Thymus (tissue), 11 donors: ENCODE measurements at regions not wholly inside any gene's neighbourhood (a gene's known extent, or its start where the extent isn't known, plus 50 kb on each side); places are given as distances from the start of the nearest gene placed in this dataset.

Experiments
- DNase-seq, 9 donors: peaks; one replicate each; pipeline ENCODE4 v3.0.0-alpha.2; 2013; ENCODE audit warnings: low spot score in 9 of 9, low read depth in 6 of 9, missing footprints in 1 of 9
- H3K27ac ChIP-seq, 2 donors: one replicate each; pipeline ENCODE4 v1.5.1; 2013; ENCODE audit warnings: control low read depth in 1 of 2, low read depth in 1 of 2, low read length in 1 of 2, mild to moderate bottlenecking in 1 of 2, moderate library complexity in 1 of 2
- H3K27me3 ChIP-seq, 2 donors: one replicate each; pipeline ENCODE4 v1.5.1; 2013; ENCODE audit warnings: low read length in 1 of 2; ENCODE audit not compliant: control insufficient read depth in 2 of 2, insufficient read depth in 1 of 2
- H3K36me3 ChIP-seq, 2 donors: one replicate each; pipeline ENCODE4 v1.5.1; 2013; ENCODE audit warnings: low read length in 1 of 2, mild to moderate bottlenecking in 1 of 2, moderate library complexity in 1 of 2; ENCODE audit not compliant: control insufficient read depth in 2 of 2, insufficient read depth in 2 of 2
- H3K4me1 ChIP-seq, 2 donors: one replicate each; pipeline ENCODE4 v1.5.1; 2013; ENCODE audit warnings: low read length in 2 of 2; ENCODE audit not compliant: control insufficient read depth in 2 of 2, insufficient read depth in 2 of 2
- H3K4me3 ChIP-seq, 2 donors: one replicate each; pipeline ENCODE4 v1.5.1; 2013; ENCODE audit warnings: low read length in 2 of 2, control low read depth in 1 of 2, mild to moderate bottlenecking in 1 of 2
- H3K9me3 ChIP-seq, 2 donors: one replicate each; pipeline ENCODE4 v1.5.1; 2013; ENCODE audit warnings: low read length in 1 of 2, mild to moderate bottlenecking in 1 of 2; ENCODE audit not compliant: control insufficient read depth in 2 of 2, insufficient read depth in 1 of 2
- WGBS: extraction: QIAGEN DNeasy Blood & Tissue Kit; methylation state at CpG from one replicate; pipeline ENCODE4 v1.1.7; 2013; 5-methylcytosine and 5-hydroxymethylcytosine counted together
- donor health status: healthy.

- Histone ChIP-seq H3K36me3 (peaks cover 3 to 14% of the 10 kb centered on the region in 2 donors), H3K27me3 (no peaks in the 10 kb centered on the region), H3K9me3 (no peaks in the 10 kb centered on the region), H3K4me1 (peaks cover 9 to 42% of the 10 kb centered on the region in 2 donors), H3K27ac (no peak overlapping the region), H3K4me3 (no peak overlapping the region)
- 96% methylated on average over 8 of the region's 8 CpGs for WGBS
- no peak for DNase-seq
These were observed 237.4 kb upstream of the RGS6 start for GRCh38 chr14:71694591-71695530.

DNA sequence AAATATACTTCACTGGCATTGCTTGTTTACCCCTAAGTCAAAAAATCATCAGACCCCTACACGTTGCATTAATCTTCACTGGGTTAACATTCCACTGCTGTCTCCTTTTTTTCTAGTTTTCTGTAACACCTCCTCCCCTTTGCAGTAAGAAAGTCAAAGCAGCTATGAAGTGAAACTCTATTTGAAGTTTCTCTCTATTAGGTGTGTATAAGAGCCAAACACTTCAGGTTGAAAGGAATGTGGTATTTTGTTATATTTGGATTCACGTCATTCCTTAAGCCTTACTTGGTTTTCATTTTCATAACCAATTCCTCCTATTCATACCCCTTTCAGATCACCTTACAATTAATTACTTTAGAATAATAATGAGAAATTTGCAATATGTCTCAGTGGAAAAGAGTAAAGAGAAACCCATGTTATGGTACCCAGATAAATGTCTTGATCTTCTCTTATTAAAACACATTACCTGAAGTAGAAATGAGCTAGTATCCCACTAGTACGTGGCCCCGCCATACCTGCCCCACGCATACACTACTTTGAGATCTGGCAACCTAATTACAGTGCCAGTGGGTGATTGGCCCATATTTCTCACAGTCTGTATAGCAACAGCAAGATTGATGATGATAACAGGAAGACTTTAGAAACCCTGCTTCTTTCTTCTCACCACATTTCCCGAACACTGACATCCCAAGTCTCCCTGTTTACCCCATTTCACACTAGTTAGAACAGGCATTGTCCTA lies 236.4 kb upstream of the RGS6 start:
- WGBS: 91% methylated on average over 6 of the region's 6 CpGs

DNA sequence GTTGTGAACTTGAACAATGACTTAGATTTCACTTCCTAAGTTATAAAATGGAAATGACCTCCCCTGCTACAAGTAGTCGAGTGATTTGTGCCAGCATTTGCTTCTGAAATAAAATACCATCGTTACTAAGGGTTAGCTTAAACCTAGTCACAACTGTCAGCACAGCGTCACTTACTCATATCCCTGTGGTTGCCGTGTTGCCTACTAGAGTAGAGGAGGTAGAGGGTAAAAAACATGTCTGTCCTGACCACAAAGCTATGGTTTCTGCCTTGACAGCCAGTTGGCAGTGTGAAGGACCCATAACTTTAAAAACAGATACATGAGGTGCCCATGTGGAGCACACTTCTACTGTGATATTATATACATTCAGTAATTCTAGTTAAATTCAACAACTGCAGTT lies 234.2 kb upstream of the RGS6 start:
- Histone ChIP-seq H3K4me1 (peaks cover 5 to 32% of the 10 kb centered on the region in 2 donors), H3K27ac (no peak overlapping the region), H3K4me3 (no peak overlapping the region), H3K27me3 (no peaks in the 10 kb centered on the region), H3K36me3 (peaks cover 2 to 5% of the 10 kb centered on the region in 2 donors), H3K9me3 (no peaks in the 10 kb centered on the region)
- 89% methylated on average over 4 of the region's 4 CpGs for WGBS
- DNase-seq: peak in 1 of 9 donors; percentile 43

More for the DNA sequence above, 236.4 kb upstream of the RGS6 start:
- peaks cover 3 to 13% of the 10 kb centered on the region in 2 donors for H3K36me3 ChIP-seq
- no peaks in the 10 kb centered on the region for H3K9me3 ChIP-seq
- H3K27me3 ChIP-seq: no peaks in the 10 kb centered on the region
- no peak overlapping the region for H3K27ac ChIP-seq
- peaks cover 9 to 36% of the 10 kb centered on the region in 2 donors for H3K4me1 ChIP-seq
- no peak overlapping the region for H3K4me3 ChIP-seq
- DNase-seq: no peak

GRCh38 chr14:71698673-71699072 lies 233.6 kb upstream of the RGS6 start:
- WGBS: 96% methylated on average over 4 of the region's 4 CpGs
- no peak overlapping the region for H3K4me3 ChIP-seq
- DNase-seq: no peak
- H3K4me1 ChIP-seq: peaks cover 2 to 30% of the 10 kb centered on the region in 2 donors
- no peaks in the 10 kb centered on the region for H3K9me3 ChIP-seq
- H3K27me3 ChIP-seq: no peaks in the 10 kb centered on the region
- no peak overlapping the region for H3K27ac ChIP-seq
- H3K36me3 ChIP-seq: peaks cover 0 to 5% of the 10 kb centered on the region in 2 donors

DNA sequence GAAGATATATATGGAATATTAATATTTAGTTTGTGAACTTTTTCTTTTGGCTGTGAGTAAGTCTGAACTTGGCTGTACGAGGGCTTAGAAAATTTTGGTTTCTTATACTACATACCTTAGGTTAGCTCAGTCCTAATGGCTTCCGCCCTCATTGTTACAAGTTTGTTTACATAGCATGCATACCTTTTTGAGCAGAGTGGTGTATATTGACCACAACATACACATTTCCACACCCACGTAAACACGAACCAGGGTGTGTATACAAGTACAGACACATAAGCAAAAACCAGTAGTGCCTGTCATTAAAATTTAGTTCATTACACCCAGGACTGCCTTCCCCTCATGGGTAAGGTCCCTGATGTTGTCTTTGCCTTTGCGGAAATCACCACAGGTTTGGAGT lies 230.2 kb upstream of the RGS6 start:
- H3K36me3 ChIP-seq: peaks cover 5% of the 10 kb centered on the region in 2 donors
- H3K27ac ChIP-seq: no peak overlapping the region
- DNase-seq: no peak
- no peak overlapping the region for H3K4me3 ChIP-seq
- no peaks in the 10 kb centered on the region for H3K9me3 ChIP-seq
- 96% methylated on average over 5 of the region's 5 CpGs for WGBS
- H3K27me3 ChIP-seq: no peaks in the 10 kb centered on the region
- peaks cover 0 to 15% of the 10 kb centered on the region in 2 donors for H3K4me1 ChIP-seq

GRCh38 chr14:71702786-71703185 lies 229.4 kb upstream of the RGS6 start:
- 93% methylated on average over 2 of the region's 2 CpGs for WGBS
- Histone ChIP-seq H3K9me3 (no peaks in the 10 kb centered on the region), H3K27ac (peak overlapping the region in 1 of 2 donors; percentile 27), H3K27me3 (no peaks in the 10 kb centered on the region), H3K4me1 (peaks cover 0 to 9% of the 10 kb centered on the region in 2 donors), H3K4me3 (no peak overlapping the region), H3K36me3 (peaks cover 5% of the 10 kb centered on the region in 2 donors)
- no peak for DNase-seq

GRCh38 chr14:71703477-71703876 lies 228.8 kb upstream of the RGS6 start:
- no peak overlapping the region for H3K4me3 ChIP-seq
- peaks cover 5% of the 10 kb centered on the region in 2 donors for H3K36me3 ChIP-seq
- DNase-seq: peak in 2 of 9 donors; percentile 17 to 41
- H3K27ac ChIP-seq: peak overlapping the region in 1 of 2 donors; percentile 27
- H3K9me3 ChIP-seq: no peaks in the 10 kb centered on the region
- WGBS: 94% methylated on average over 4 of the region's 4 CpGs
- H3K4me1 ChIP-seq: peaks cover 0 to 9% of the 10 kb centered on the region in 2 donors
- H3K27me3 ChIP-seq: no peaks in the 10 kb centered on the region

DNA sequence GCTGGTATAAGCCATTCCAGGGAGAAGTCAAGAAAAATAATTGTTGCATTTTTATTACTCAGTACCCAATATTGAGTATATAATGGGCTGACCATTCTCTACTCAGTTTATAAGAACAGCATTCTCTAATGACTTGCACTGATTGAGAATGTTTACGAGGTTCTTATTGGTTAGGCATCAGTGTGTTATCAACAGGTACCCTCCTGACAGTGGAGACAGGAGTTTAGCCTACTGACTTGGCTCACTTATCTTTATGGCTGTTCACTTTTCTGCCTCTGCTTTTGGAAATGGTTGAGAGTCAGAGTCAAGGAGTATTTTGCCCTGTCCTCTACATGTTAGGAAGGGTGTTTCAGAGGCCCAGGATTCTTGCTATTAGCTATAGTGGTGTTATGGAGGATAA lies 228.0 kb upstream of the RGS6 start:
- H3K9me3 ChIP-seq: no peaks in the 10 kb centered on the region
- DNase-seq: no peak
- no peak overlapping the region for H3K4me3 ChIP-seq
- no peaks in the 10 kb centered on the region for H3K27me3 ChIP-seq
- H3K27ac ChIP-seq: no peak overlapping the region
- peaks cover 5 to 7% of the 10 kb centered on the region in 2 donors for H3K36me3 ChIP-seq
- H3K4me1 ChIP-seq: peaks cover 0 to 6% of the 10 kb centered on the region in 2 donors
- WGBS: 100% methylated on average over 1 of the region's 1 CpG

GRCh38 chr14:71705460-71705859 lies 226.8 kb upstream of the RGS6 start:
- Histone ChIP-seq H3K27ac (no peak overlapping the region), H3K36me3 (peaks cover 9 to 11% of the 10 kb centered on the region in 2 donors), H3K27me3 (no peaks in the 10 kb centered on the region), H3K9me3 (no peaks in the 10 kb centered on the region), H3K4me1 (peaks cover 0 to 6% of the 10 kb centered on the region in 2 donors), H3K4me3 (no peak overlapping the region)
- over 99% methylated on average over 4 of the region's 4 CpGs for WGBS
- no peak for DNase-seq
